Keratinocyte (primary cell): ENCODE measurements at regions not wholly inside any gene's neighbourhood (a gene's known extent, or its start where the extent isn't known, plus 50 kb on each side); places are given as distances from the start of the nearest gene placed in this dataset.

Source experiments
- DNase-seq: peaks from one replicate; pipeline ENCODE4 v3.0.0-alpha.2; 2011; ENCODE audit warnings: low read depth, missing footprints, low spot score
- FAIRE-seq: peaks from 2 replicates; lab custom pipeline; 2011; peaks lifted over from hg19 to GRCh38; lab: Jason Lieb, UNC
- H2AFZ ChIP-seq: 2 replicates; pipeline ENCODE4 v1.6.0; 2012; ENCODE audit warnings: low read length, control low read depth, inconsistent platforms; ENCODE audit not compliant: control insufficient read depth
- H3K27ac ChIP-seq: 2 replicates; pipeline ENCODE4 v1.5.1; 2011; ENCODE audit warnings: low read length; ENCODE audit not compliant: control insufficient read depth, insufficient read depth
- H3K27me3 ChIP-seq: 3 replicates; pipeline ENCODE4 v1.6.0; 2011; ENCODE audit warnings: low read length; ENCODE audit not compliant: control insufficient read depth, insufficient read depth; ENCODE audit errors: extremely low read depth
- H3K36me3 ChIP-seq, 2 experiments: 2 replicates in 1 of 2; 3 replicates in 1 of 2; pipeline ENCODE4 v1.5.1; 2011; ENCODE audit warnings: low read length in 2 of 2, mild to moderate bottlenecking in 1 of 2; ENCODE audit not compliant: control insufficient read depth in 2 of 2, insufficient read depth in 2 of 2; ENCODE audit errors: extremely low read depth in 1 of 2
- H3K4me1 ChIP-seq: 3 replicates; pipeline ENCODE4 v1.5.1; 2011; ENCODE audit warnings: low read length; ENCODE audit not compliant: control insufficient read depth, insufficient read depth; ENCODE audit errors: extremely low read depth
- H3K4me2 ChIP-seq: 3 replicates; pipeline ENCODE4 v1.6.0; 2011; ENCODE audit warnings: low read depth, low read length; ENCODE audit not compliant: control insufficient read depth, insufficient read depth; ENCODE audit errors: extremely low read depth
- H3K4me3 ChIP-seq, 3 experiments: fragments of 200-600 bp in 1 of 3; sonication (generic) in 1 of 3; 2 replicates in 2 of 3; 3 replicates in 1 of 3; pipeline ENCODE4 v1.5.1; 2011 to 2016; ENCODE audit warnings: low read length in 3 of 3, mild to moderate bottlenecking in 3 of 3, control low read depth in 2 of 3, inconsistent platforms in 1 of 3, low read depth in 1 of 3, mixed read lengths in 1 of 3, mixed run types in 1 of 3, moderate library complexity in 1 of 3; ENCODE audit not compliant: control insufficient read depth in 2 of 3, insufficient read depth in 2 of 3; ENCODE audit errors: extremely low read depth in 1 of 3
- H3K79me2 ChIP-seq: 2 replicates; pipeline ENCODE4 v1.6.0; 2012; ENCODE audit warnings: low read length; ENCODE audit not compliant: control insufficient read depth, insufficient read depth
- H3K9ac ChIP-seq: 3 replicates; pipeline ENCODE4 v1.6.0; 2011; ENCODE audit warnings: low read length; ENCODE audit not compliant: control insufficient read depth, insufficient read depth; ENCODE audit errors: extremely low read depth
- H3K9me1 ChIP-seq: 3 replicates; pipeline ENCODE4 v1.6.0; 2011; ENCODE audit warnings: low read length; ENCODE audit not compliant: control insufficient read depth, insufficient read depth; ENCODE audit errors: extremely low read depth
- H3K9me3 ChIP-seq: 2 replicates; pipeline ENCODE4 v1.5.1; 2012; ENCODE audit warnings: low read depth, low read length; ENCODE audit not compliant: control insufficient read depth
- H4K20me1 ChIP-seq: 3 replicates; pipeline ENCODE4 v1.6.0; 2011; ENCODE audit warnings: low read length; ENCODE audit not compliant: control insufficient read depth, insufficient read depth; ENCODE audit errors: extremely low read depth
- CTCF ChIP-seq, 3 experiments: IDR thresholded peaks in 1 of 3; conservative IDR thresholded peaks in 1 of 3; optimal IDR thresholded peaks in 1 of 3; 2 replicates in 2 of 3; 3 replicates in 1 of 3; pipeline versions ENCODE3 to v1.5.1; 2011; ENCODE audit warnings: low read length in 3 of 3, mild to moderate bottlenecking in 3 of 3, moderate library complexity in 2 of 3, control low read depth in 1 of 3, inconsistent platforms in 1 of 3; ENCODE audit not compliant: insufficient read depth in 2 of 3; ENCODE audit errors: extremely low read depth in 1 of 3
- EZH2 ChIP-seq: IDR thresholded peaks from one replicate; pipeline ENCODE4 v1.6.1; 2012; ENCODE audit warnings: inconsistent platforms, mild to moderate bottlenecking, low read length, moderate library complexity
- dilution Hi-C: fragments of 300-500 bp; cut with MboI; formaldehyde crosslinking; loops from one replicate; pipeline ENCODE4 v1.7.0; 2020; ENCODE audit warnings: low sequenced_read_pairs; ENCODE audit not compliant: extremely low pct_ligation_motif_present

GRCh38 chr11:129591527-129591926 lies 215.9 kb downstream of the BARX2 start:
- no peak for DNase-seq
- Histone ChIP-seq H3K9me3 (no peaks in the 10 kb centered on the region), H3K36me3 (no peaks in the 10 kb centered on the region), H3K9ac (no peak overlapping the region), H4K20me1 (no peaks in the 10 kb centered on the region), H2AFZ (no peak overlapping the region), H3K4me1 (peaks cover 6% of the 10 kb centered on the region), H3K9me1 (no peaks in the 10 kb centered on the region), H3K4me3 (no peak overlapping the region), H3K27me3 (no peaks in the 10 kb centered on the region), H3K4me2 (no peak overlapping the region), H3K79me2 (no peaks in the 10 kb centered on the region), H3K27ac (no peak overlapping the region)
- TF ChIP-seq EZH2: no peak
- no peak for TF ChIP-seq CTCF (optimal IDR thresholded peaks at IDR 0.05 in 1 of 3, IDR thresholded peaks at IDR 0.05 in 1 of 3, conservative IDR thresholded peaks at IDR 0.05 in 1 of 3; ENCODE audit: extremely low read depth in 1 of 3, insufficient read depth in 2 of 3, low read length in 3 of 3)
- dilution Hi-C loops: no loop called here
- FAIRE-seq: no peak

- Histone ChIP-seq H4K20me1 (no peaks in the 10 kb centered on the region), H3K4me3 (no peak overlapping the region)
These were observed 216.5 kb downstream of the BARX2 start for GRCh38 chr11:129592191-129592590.

More at GRCh38 chr11:129592191-129592590, 216.5 kb downstream of the BARX2 start:
- Histone ChIP-seq H3K79me2 (no peaks in the 10 kb centered on the region), H3K4me2 (no peak overlapping the region), H3K9me3 (no peaks in the 10 kb centered on the region), H3K9me1 (no peaks in the 10 kb centered on the region), H2AFZ (no peak overlapping the region), H3K9ac (no peak overlapping the region), H3K27ac (no peak overlapping the region), H3K36me3 (no peaks in the 10 kb centered on the region), H3K27me3 (no peaks in the 10 kb centered on the region), H3K4me1 (peaks cover 6% of the 10 kb centered on the region)
- DNase-seq (no peak), FAIRE-seq (no peak)
- dilution Hi-C loops: no loop called here
- TF ChIP-seq CTCF (optimal IDR thresholded peaks at IDR 0.05 in 1 of 3, IDR thresholded peaks at IDR 0.05 in 1 of 3, conservative IDR thresholded peaks at IDR 0.05 in 1 of 3; ENCODE audit: extremely low read depth in 1 of 3, insufficient read depth in 2 of 3, low read length in 3 of 3) (no peak), EZH2 (no peak)
